HG03060 (cell line): ENCODE measurements at regions not wholly inside any gene's neighbourhood (a gene's known extent, or its start where the extent isn't known, plus 50 kb on each side); places are given as distances from the start of the nearest gene placed in this dataset.

Experiments
- ATAC-seq: cut with Tn5 transposase; IDR thresholded peaks from one replicate; pipeline ENCODE4 v1.9.1; 2021; ENCODE audit warnings: low read depth, moderate number of reproducible peaks; ENCODE audit not compliant: unreplicated experiment

GRCh38 chr10:10831085-10831484 lies 186.6 kb upstream of the CELF2 start:
- no peak for ATAC-seq

- no peak for ATAC-seq
Observed at GRCh38 chr10:10833955-10834354, 183.7 kb upstream of the CELF2 start.

DNA sequence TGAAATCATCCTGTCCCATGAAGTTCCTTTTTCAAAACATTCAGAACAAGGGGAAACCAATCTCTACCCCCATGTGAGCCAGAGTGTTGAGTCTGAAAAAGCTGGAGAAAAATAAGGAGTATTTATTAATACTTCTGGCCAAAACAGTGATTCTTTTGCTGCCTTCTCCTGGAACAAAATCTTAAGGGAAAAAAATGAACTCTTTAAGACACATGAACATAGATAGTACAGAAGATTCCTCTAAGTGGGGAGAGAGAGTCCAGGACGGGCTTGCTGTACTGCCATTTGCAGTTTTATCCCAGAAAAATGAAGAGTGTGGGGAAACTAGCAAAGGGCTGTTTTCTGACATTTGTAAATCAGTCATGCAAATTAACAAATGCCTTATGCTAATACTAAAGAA lies 173.4 kb upstream of the CELF2 start:
- no peak for ATAC-seq

DNA sequence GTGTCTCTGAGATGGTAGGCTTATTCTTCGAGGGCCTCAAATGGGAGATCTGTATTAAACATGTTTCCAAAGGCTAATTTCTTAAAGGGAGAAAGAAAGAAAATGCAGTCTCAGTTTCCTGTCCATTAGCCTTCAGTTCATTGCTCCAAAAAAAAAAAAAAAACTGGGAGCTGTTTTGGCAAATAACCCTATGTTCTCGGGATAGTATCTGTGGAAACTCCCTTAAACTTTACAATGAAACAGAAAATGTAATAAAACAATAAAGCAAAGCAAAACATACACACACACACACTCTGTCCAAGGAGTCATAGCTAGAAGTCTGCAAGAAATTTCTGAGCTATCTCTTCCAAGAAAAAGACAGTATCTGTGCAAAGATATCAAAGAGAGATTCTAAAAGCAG lies 172.5 kb upstream of the CELF2 start:
- ATAC-seq: no peak

GRCh38 chr10:10845826-10846503 lies 171.7 kb upstream of the CELF2 start:
- no peak for ATAC-seq

DNA sequence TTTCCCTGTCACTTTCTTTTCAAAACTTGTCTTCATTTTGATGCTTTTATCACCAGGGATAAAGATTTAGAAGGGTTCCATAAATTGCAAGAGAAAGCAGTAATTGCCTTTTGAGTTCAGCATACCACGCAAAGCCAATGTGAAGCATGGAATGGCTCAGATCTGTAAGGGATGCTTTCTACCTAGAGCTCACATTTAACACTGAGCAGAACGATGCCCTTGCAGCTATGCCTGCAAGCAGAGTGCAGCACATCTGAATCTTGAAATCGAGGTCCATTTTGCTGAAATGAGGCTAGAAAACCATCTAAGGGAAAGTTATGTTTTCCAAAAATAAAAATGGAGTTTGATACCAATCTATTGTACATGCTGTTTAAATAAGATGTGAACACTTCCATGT lies 171.2 kb upstream of the CELF2 start:
- no peak for ATAC-seq

GRCh38 chr10:10847387-10847786 lies 170.3 kb upstream of the CELF2 start:
- ATAC-seq: no peak

- no peak for ATAC-seq
Observed at GRCh38 chr10:10848488-10849111, 169.1 kb upstream of the CELF2 start.

- ATAC-seq: no peak
Observed at GRCh38 chr10:10849306-10849705, 168.4 kb upstream of the CELF2 start.

- ATAC-seq: no peak
Observed at GRCh38 chr10:10850214-10850613, 167.5 kb upstream of the CELF2 start.

GRCh38 chr10:10852464-10852863 lies 165.2 kb upstream of the CELF2 start:
- ATAC-seq: no peak

- no peak for ATAC-seq
Observed at GRCh38 chr10:10853954-10854353, 163.7 kb upstream of the CELF2 start.

- no peak for ATAC-seq
Observed at GRCh38 chr10:10854725-10855124, 162.9 kb upstream of the CELF2 start.

GRCh38 chr10:10855151-10855581 lies 162.5 kb upstream of the CELF2 start:
- ATAC-seq: no peak

DNA sequence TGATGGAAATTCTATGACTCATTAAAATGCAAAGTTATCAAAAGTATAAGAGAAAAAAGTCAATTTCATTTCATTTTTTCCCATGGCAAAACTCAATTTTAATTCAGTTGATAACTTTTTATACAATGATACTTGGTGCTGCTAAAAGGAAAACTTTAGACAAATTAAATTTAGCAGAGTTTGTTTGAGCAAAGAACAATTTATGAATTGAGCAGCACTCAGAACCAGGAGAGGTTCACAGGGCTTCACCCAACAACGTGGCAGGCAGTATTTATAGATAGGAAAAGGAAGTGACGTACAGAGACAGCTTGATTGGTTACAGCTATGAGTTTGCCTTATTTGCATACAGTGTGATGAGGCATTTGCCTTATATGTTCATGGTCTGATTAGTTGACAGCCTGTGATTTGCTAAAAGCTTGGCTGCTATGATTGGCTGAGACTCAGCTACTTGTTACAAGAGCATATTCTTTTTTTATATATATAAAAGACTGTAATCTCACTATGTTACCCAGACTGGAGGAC lies 157.2 kb upstream of the CELF2 start:
- no peak for ATAC-seq

GRCh38 chr10:10865303-10865702 lies 152.4 kb upstream of the CELF2 start:
- no peak for ATAC-seq

GRCh38 chr10:10865913-10866312 lies 151.8 kb upstream of the CELF2 start:
- ATAC-seq: no peak

DNA sequence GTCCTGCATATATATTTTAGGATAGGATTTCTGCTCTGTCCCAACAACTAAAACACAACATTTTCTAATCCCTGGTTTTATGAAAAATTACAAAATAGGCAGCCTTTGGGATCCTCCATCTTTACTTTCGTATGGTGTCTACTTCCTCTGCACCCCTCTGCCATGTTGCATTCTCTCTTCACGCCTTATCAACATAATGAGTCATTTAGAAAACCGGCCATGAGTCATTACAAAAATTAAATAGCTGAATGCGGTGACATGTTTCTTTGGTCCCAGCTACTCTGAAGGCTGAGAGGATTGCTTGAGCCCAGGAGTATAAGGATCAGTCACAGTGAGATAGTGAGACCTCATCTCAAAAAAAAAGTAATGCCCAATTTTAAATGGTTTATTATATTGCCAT lies 148.1 kb upstream of the CELF2 start:
- peak; percentile 87 for ATAC-seq

DNA sequence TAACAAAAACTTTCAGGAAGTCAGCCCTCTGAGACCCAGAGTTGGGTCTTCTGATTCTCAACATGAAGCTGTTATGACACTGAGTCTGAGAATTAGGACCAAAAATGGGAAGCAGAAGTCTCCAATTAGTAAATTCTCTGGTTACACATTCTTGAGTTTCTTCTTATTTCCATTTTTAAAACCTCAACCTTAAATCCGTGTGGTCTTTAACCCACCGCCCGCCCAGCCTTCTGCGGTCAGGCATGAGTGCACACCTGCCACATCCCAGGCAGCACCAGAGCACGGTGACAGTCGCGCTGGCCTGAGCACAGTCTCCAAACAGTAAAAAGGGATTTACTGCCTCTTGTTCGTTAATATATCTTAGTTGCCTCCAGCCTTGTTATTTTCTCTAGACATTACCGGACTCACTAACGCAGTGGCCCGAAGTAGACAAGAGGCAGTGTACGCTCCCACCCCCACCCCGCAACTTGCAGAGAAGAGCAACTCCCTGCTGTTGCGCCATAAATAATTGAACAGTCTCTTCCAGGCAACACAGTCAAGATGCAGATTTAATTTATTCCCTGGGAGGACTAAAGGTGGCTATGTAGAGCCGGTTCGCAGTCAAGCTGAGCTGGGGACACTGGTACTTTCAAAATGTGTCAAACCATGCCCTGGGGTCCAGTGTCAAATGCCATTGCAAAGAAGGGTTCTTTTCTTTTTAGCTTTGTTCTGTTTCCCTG lies 147.0 kb upstream of the CELF2 start:
- no peak for ATAC-seq

GRCh38 chr10:10871352-10871751 lies 146.3 kb upstream of the CELF2 start:
- no peak for ATAC-seq

GRCh38 chr10:10872035-10872673 lies 145.5 kb upstream of the CELF2 start:
- no peak for ATAC-seq
